IPS-18a (cell line): ENCODE measurements at regions not wholly inside any gene's neighbourhood (a gene's known extent, or its start where the extent isn't known, plus 50 kb on each side); places are given as distances from the start of the nearest gene placed in this dataset.

ENCODE experiments used
- H3K27ac ChIP-seq: one replicate; pipeline ENCODE4 v1.5.1; 2013; ENCODE audit warnings: low read length
- H3K27me3 ChIP-seq: one replicate; pipeline ENCODE4 v1.6.1; 2013; ENCODE audit warnings: mild to moderate bottlenecking, low read length; ENCODE audit not compliant: control insufficient read depth, insufficient read depth
- H3K36me3 ChIP-seq: one replicate; pipeline ENCODE4 v1.6.1; 2013; ENCODE audit warnings: low read depth, low read length; ENCODE audit not compliant: control insufficient read depth
- H3K4me1 ChIP-seq: one replicate; pipeline ENCODE4 v1.6.1; 2013; ENCODE audit warnings: low read depth, low read length; ENCODE audit not compliant: control insufficient read depth
- H3K4me3 ChIP-seq: one replicate; pipeline ENCODE4 v1.5.1; 2013; ENCODE audit warnings: low read length
- H3K9ac ChIP-seq: one replicate; pipeline ENCODE4 v1.6.1; 2013; ENCODE audit warnings: mild to moderate bottlenecking, low read length, moderate library complexity
- H3K9me3 ChIP-seq: one replicate; pipeline ENCODE4 v1.6.1; 2013; ENCODE audit warnings: low read depth, low read length; ENCODE audit not compliant: control insufficient read depth

GRCh38 chr12:114794049-114794558 lies 110.1 kb upstream of the TBX3 start:
- Histone ChIP-seq H3K27ac (no peak overlapping the region), H3K4me1 (peaks cover 6% of the 10 kb centered on the region), H3K9me3 (no peaks in the 10 kb centered on the region), H3K36me3 (no peaks in the 10 kb centered on the region), H3K9ac (no peak overlapping the region), H3K27me3 (no peaks in the 10 kb centered on the region), H3K4me3 (no peak overlapping the region)

- Histone ChIP-seq H3K9ac (no peak overlapping the region), H3K27me3 (no peaks in the 10 kb centered on the region), H3K9me3 (no peaks in the 10 kb centered on the region), H3K4me1 (peaks cover 6% of the 10 kb centered on the region), H3K4me3 (no peak overlapping the region), H3K36me3 (no peaks in the 10 kb centered on the region), H3K27ac (no peak overlapping the region)
Measured at GRCh38 chr12:114790276-114790675, 106.3 kb upstream of the TBX3 start.

GRCh38 chr12:114789821-114790220 lies 105.8 kb upstream of the TBX3 start:
- Histone ChIP-seq H3K36me3 (no peaks in the 10 kb centered on the region), H3K9me3 (no peaks in the 10 kb centered on the region), H3K4me1 (peaks cover 6% of the 10 kb centered on the region), H3K9ac (no peak overlapping the region), H3K27ac (no peak overlapping the region), H3K4me3 (no peak overlapping the region), H3K27me3 (no peaks in the 10 kb centered on the region)

DNA sequence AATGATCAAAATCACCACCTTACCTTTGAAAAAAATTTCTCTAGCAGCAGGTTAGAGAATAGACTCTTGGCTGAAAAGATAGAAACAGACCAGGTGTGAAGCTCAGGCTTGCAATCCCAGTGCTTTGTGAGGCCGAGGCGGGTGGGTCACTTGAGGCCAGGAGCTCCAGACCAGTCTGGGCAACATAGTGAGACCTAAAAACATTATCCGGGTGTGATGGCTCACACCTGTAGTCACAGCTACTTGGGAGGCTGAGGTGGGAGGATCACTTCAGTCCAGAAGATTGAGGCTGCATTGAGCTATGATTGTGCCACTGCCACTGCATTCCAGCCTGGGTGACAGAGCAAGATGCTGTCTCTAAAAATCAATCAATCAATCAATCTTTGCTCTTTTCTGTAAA lies 105.3 kb upstream of the TBX3 start:
- H3K27ac ChIP-seq, result no peak overlapping the region
- no peak overlapping the region for H3K9ac ChIP-seq
- no peaks in the 10 kb centered on the region for H3K27me3 ChIP-seq
- H3K4me3 ChIP-seq, result no peak overlapping the region
- H3K36me3 ChIP-seq, result no peaks in the 10 kb centered on the region
- no peaks in the 10 kb centered on the region for H3K9me3 ChIP-seq
- H3K4me1 ChIP-seq, result peaks cover 6% of the 10 kb centered on the region

GRCh38 chr12:114784526-114784925 lies 100.6 kb upstream of the TBX3 start:
- H3K4me1 ChIP-seq, result no peaks in the 10 kb centered on the region
- no peak overlapping the region for H3K9ac ChIP-seq
- no peaks in the 10 kb centered on the region for H3K27me3 ChIP-seq
- no peaks in the 10 kb centered on the region for H3K36me3 ChIP-seq
- H3K27ac ChIP-seq, result no peak overlapping the region
- H3K9me3 ChIP-seq, result no peaks in the 10 kb centered on the region
- H3K4me3 ChIP-seq, result no peak overlapping the region

- Histone ChIP-seq H3K36me3 (no peaks in the 10 kb centered on the region), H3K9me3 (no peaks in the 10 kb centered on the region), H3K9ac (no peak overlapping the region), H3K4me3 (no peak overlapping the region), H3K27me3 (no peaks in the 10 kb centered on the region), H3K4me1 (no peaks in the 10 kb centered on the region), H3K27ac (no peak overlapping the region)
Measured at GRCh38 chr12:114783089-114783618, 99.2 kb upstream of the TBX3 start.

DNA sequence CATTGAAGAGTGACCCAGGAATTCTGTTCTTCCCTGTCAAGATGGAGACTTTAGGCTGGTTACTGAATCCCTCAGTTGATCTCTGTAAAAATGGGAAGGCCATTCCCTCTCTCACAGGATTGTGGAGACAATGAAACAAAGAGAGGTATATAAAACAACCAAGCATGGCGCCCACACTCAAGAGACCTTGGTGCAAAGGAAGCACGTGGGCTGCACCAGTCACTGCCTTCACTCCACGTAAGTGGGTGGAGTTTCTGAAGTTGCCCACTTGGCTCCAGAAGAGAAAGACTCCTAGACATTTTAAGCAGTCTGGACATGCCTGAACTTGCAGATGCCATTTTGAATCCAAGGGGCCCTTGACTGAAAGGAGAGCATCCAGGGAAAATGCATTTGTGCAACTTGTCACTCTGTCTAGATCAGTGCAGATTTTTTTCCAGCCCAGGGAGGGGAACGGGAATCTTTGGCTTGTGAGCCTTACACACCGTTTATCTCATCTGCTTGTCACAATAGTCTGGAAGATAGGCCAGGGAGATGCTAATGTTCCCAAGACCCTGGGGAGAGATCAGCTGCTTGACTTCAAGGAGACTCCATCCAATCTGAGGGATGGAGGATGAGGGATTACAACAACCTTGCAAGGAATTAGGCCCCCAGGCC lies 96.9 kb upstream of the TBX3 start:
- Histone ChIP-seq H3K36me3 (no peaks in the 10 kb centered on the region), H3K4me1 (no peaks in the 10 kb centered on the region), H3K27me3 (no peaks in the 10 kb centered on the region), H3K9me3 (no peaks in the 10 kb centered on the region), H3K27ac (no peak overlapping the region), H3K9ac (no peak overlapping the region), H3K4me3 (no peak overlapping the region)

DNA sequence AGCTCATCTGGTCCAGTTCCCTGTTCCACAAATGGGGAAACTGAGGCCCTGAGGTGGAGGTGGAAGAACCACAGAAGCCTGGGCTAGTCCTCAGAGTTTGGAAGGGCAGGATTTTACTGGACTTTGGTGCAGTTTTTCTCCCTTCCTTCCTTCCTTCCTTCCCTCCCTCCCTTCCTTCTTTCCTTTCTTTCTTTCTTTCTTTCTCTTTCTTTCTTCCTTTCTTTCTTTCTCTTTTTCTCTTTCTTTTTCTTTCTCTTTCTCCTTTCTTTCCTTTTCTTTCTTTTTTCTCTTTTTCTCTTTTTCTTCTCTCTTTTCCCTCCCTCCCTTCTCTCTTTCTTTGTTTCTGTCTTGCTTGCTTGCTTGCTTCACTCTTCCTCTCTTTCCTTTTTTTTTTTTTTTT lies 95.7 kb upstream of the TBX3 start:
- Histone ChIP-seq H3K27me3 (no peaks in the 10 kb centered on the region), H3K36me3 (no peaks in the 10 kb centered on the region), H3K9me3 (no peaks in the 10 kb centered on the region), H3K4me3 (no peak overlapping the region), H3K4me1 (no peaks in the 10 kb centered on the region), H3K9ac (no peak overlapping the region), H3K27ac (no peak overlapping the region)

DNA sequence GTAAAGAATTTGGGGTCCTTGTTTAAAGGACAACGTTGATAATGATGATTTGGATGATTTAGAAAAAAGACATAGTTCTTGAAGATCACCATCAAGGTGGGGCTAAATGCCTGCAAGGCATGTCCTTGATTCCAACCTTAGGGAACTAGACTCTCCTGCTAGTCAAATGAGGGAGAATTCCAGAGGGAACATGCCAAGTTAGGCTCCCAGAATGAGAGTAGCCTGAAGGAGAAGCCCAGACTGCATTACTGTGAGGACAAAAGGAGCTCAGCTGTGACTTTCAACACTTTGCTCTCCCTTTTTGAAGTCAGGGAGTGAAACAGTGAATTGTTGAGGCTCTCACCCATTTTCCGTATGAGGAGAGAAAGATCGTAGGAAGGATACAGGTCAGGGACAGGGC lies 95.2 kb upstream of the TBX3 start:
- H3K36me3 ChIP-seq, result no peaks in the 10 kb centered on the region
- no peaks in the 10 kb centered on the region for H3K9me3 ChIP-seq
- H3K4me1 ChIP-seq, result no peaks in the 10 kb centered on the region
- no peak overlapping the region for H3K9ac ChIP-seq
- H3K27ac ChIP-seq, result no peak overlapping the region
- no peak overlapping the region for H3K4me3 ChIP-seq
- H3K27me3 ChIP-seq, result no peaks in the 10 kb centered on the region

GRCh38 chr12:114776731-114777442 lies 92.9 kb upstream of the TBX3 start:
- no peak overlapping the region for H3K9ac ChIP-seq
- H3K4me1 ChIP-seq, result no peaks in the 10 kb centered on the region
- H3K27ac ChIP-seq, result no peak overlapping the region
- no peaks in the 10 kb centered on the region for H3K9me3 ChIP-seq
- no peaks in the 10 kb centered on the region for H3K36me3 ChIP-seq
- H3K4me3 ChIP-seq, result no peak overlapping the region
- no peaks in the 10 kb centered on the region for H3K27me3 ChIP-seq

GRCh38 chr12:114774699-114775098 lies 90.7 kb upstream of the TBX3 start:
- Histone ChIP-seq H3K36me3 (no peaks in the 10 kb centered on the region), H3K9me3 (no peaks in the 10 kb centered on the region), H3K9ac (no peak overlapping the region), H3K4me1 (no peaks in the 10 kb centered on the region), H3K4me3 (no peak overlapping the region), H3K27me3 (no peaks in the 10 kb centered on the region), H3K27ac (no peak overlapping the region)

GRCh38 chr12:114774197-114774596 lies 90.2 kb upstream of the TBX3 start:
- Histone ChIP-seq H3K27me3 (no peaks in the 10 kb centered on the region), H3K4me3 (no peak overlapping the region), H3K9me3 (no peaks in the 10 kb centered on the region), H3K9ac (no peak overlapping the region), H3K36me3 (no peaks in the 10 kb centered on the region), H3K27ac (no peak overlapping the region), H3K4me1 (no peaks in the 10 kb centered on the region)
